K562 (cell line): ENCODE measurements at regions not wholly inside any gene's neighbourhood (a gene's known extent, or its start where the extent isn't known, plus 50 kb on each side); places are given as distances from the start of the nearest gene placed in this dataset.

Experiments used
- CHCHD3 ChIP-seq: fragments of 250-450 bp; sonication (Bioruptor Pico); IDR thresholded peaks from 2 replicates; pipeline ENCODE4 v2.1.2; 2022; ENCODE audit warnings: mild to moderate bottlenecking
- ELF4 ChIP-seq: fragments of 450-650 bp; formaldehyde crosslinking; IDR thresholded peaks from 2 replicates; pipeline ENCODE4 v1.4.0; 2022; ENCODE audit warnings: missing genetic modification characterization
- HBP1 ChIP-seq: fragments of 450-650 bp; formaldehyde crosslinking; IDR thresholded peaks from 2 replicates; pipeline ENCODE4 v1.4.0; 2022; ENCODE audit warnings: missing genetic modification characterization
- HLTF ChIP-seq: fragments of 450-650 bp; IDR thresholded peaks from 2 replicates; pipeline ENCODE4 v1.6.1; 2016
- KHSRP ChIP-seq: fragments of 450-650 bp; IDR thresholded peaks from 2 replicates; pipeline ENCODE4 v1.6.1; 2017
- MED1 ChIP-seq: sonication (generic); formaldehyde crosslinking; IDR thresholded peaks from 2 replicates; pipeline ENCODE4 v1.8.1; 2023; ENCODE audit warnings: missing genetic modification reagents, borderline replicate concordance
- MYNN ChIP-seq, 2 experiments: sonication (generic); formaldehyde crosslinking in 1 of 2; IDR thresholded peaks; 2 replicates each; pipeline versions ENCODE4 v1.5.0 to v1.6.1; 2016 to 2020; ENCODE audit warnings: antibody characterized with exemption in 1 of 2, missing genetic modification reagents in 1 of 2
- NBN ChIP-seq: fragments of 450-650 bp; IDR thresholded peaks from 2 replicates; pipeline ENCODE4 v1.6.1; 2016; ENCODE audit warnings: low read depth, mild to moderate bottlenecking
- POLR2A ChIP-seq: fragments of 450-650 bp; conservative IDR thresholded peaks from 2 replicates; pipeline ENCODE4 v1.6.1; 2016
- PRMT5 ChIP-seq: sonication (generic); formaldehyde crosslinking; IDR thresholded peaks from 2 replicates; pipeline ENCODE4 v1.5.0; 2020; ENCODE audit warnings: missing genetic modification reagents
- RAD21 ChIP-seq, 2 experiments: fragments of 250-450 bp in 1 of 2; fragments of 450-650 bp in 1 of 2; sonication (Bioruptor Pico) in 1 of 2; formaldehyde crosslinking in 1 of 2; IDR thresholded peaks in 1 of 2; conservative IDR thresholded peaks in 1 of 2; 2 replicates each; pipeline versions ENCODE4 v1.4.0 to v1.8.0; 2020 to 2022; ENCODE audit warnings: mild to moderate bottlenecking in 2 of 2, moderate library complexity in 1 of 2
- RBFOX2 ChIP-seq: fragments of 200-400 bp; formaldehyde crosslinking; IDR thresholded peaks from 2 replicates; pipeline ENCODE4 v1.6.1; 2017; ENCODE audit warnings: low read depth, mild to moderate bottlenecking, low read length, moderate library complexity
- RBM17 ChIP-seq: fragments of 200-400 bp; formaldehyde crosslinking; IDR thresholded peaks from 2 replicates; pipeline ENCODE4 v1.6.1; 2017; ENCODE audit warnings: low read depth, mild to moderate bottlenecking, low read length, borderline replicate concordance
- SMARCA5 ChIP-seq: fragments of 450-650 bp; IDR thresholded peaks from 2 replicates; pipeline ENCODE4 v1.6.1; 2016
- SOX6 ChIP-seq: fragments of 450-650 bp; IDR thresholded peaks from 2 replicates; pipeline ENCODE4 v1.6.1; 2014; ENCODE audit warnings: mild to moderate bottlenecking
- SRSF3 ChIP-seq: fragments of 200-400 bp; formaldehyde crosslinking; IDR thresholded peaks from 2 replicates; pipeline ENCODE4 v1.6.1; 2016; ENCODE audit warnings: mild to moderate bottlenecking, low read length, moderate library complexity; ENCODE audit not compliant: insufficient read depth
- TCF15 ChIP-seq: fragments of 250-450 bp; sonication (Bioruptor Pico); IDR thresholded peaks from 2 replicates; pipeline ENCODE4 v1.8.0; 2022; ENCODE audit warnings: moderate library complexity, mild to moderate bottlenecking, inconsistent platforms
- TEAD2 ChIP-seq: fragments of 450-650 bp; IDR thresholded peaks from 2 replicates; pipeline ENCODE4 v1.6.1; 2016; ENCODE audit warnings: missing genetic modification characterization, control low read depth, missing compliant biosample characterization
- THRB ChIP-seq: fragments of 450-650 bp; formaldehyde crosslinking; conservative IDR thresholded peaks from 2 replicates; pipeline ENCODE4 v1.4.0; 2022; ENCODE audit warnings: mild to moderate bottlenecking, missing genetic modification characterization
- USF1 ChIP-seq: sonication (generic); formaldehyde crosslinking; IDR thresholded peaks from 2 replicates; pipeline ENCODE4 v1.9.0; 2022; ENCODE audit warnings: mild to moderate bottlenecking, missing genetic modification reagents
- ZBTB26 ChIP-seq: fragments of 450-650 bp; formaldehyde crosslinking; IDR thresholded peaks from 2 replicates; pipeline ENCODE4 v1.4.0; 2022; ENCODE audit warnings: missing genetic modification characterization
- ZBTB43 ChIP-seq: sonication (generic); formaldehyde crosslinking; IDR thresholded peaks from 2 replicates; pipeline ENCODE4 v1.8.0; 2023; ENCODE audit warnings: mild to moderate bottlenecking, missing genetic modification reagents

GRCh38 chr9:129498451-129499384 is 122.2 kb downstream of the C9orf50 start (continued):
- TF ChIP-seq SMARCA5 (no peak), RBFOX2 (peak; percentile 39; the same call in 1 of the 2 replicates), CHCHD3 (CRISPR knock-in tag) (no peak), TEAD2 (tag) (no peak), HBP1 (CRISPR knock-in tag) (peak; percentile 95), HLTF (0 out of 2 replicates have a peak, but pooled peaks have one; percentile 17), ZBTB26 (CRISPR knock-in tag) (0 out of 2 replicates have a peak, but pooled peaks have one; percentile 58), PRMT5 (CRISPR knock-in tag) (no peak), RBM17 (no peak), SRSF3 (no peak), TCF15 (CRISPR knock-in tag) (no peak), POLR2A (peak; percentile 55; the same call in 1 of the 2 replicates), MED1 (CRISPR knock-in tag) (no peak), USF1 (no peak), SOX6 (no peak), THRB (CRISPR knock-in tag) (peak; percentile 82; the same call in 1 of the 2 replicates), RAD21 (CRISPR knock-in tag; conservative IDR thresholded peaks at IDR 0.05 in 1 of 2, IDR thresholded peaks at IDR 0.05 in 1 of 2) (no peak), MYNN (IDR thresholded peaks at IDR 0.05) (0 out of 2 replicates have a peak, but pooled peaks have one; percentile 45), MYNN (CRISPR knock-in tag; IDR thresholded peaks at IDR 0.05) (no peak), NBN (no peak), ELF4 (peak; percentile 55; the same call in 1 of the 2 replicates), ZBTB43 (CRISPR knock-in tag) (peak; percentile 88), KHSRP (no peak)
